ENCODE measurements at regions not wholly inside any gene's neighbourhood (a gene's known extent, or its start where the extent isn't known, plus 50 kb on each side); places are given as distances from the start of the nearest gene placed in this dataset.

DNA sequence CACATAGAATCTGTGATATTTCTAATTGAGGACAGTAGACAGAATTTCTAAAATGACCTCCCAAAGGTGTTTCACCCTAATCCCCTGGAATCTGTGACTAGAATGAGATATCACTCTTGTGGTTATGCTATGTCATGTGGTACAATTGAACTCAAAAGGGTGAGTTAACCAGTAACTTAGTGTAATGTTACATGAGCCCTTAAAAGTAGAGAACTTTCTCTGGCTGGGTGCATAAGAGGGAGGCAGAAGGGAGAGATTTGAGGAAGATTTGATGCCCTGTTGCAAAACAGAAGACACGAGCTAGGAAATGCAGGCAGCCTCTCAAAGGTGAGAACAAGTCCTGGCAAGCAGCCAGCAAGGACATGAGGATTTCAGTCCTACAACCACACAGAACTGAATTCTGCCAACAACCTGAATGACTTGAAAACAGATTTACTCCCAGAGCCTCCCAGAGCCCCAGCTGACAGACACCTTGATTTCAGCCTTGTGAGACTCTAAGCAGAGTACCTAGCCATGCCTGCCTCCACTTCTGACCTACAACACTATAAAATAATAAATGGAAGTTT is 160.3 kb downstream of the MTHFS start:
- no peak overlapping the region for H2BK20ac ChIP-seq (ENCODE audit: low read depth, low read length, poor library complexity, severe bottlenecking)
- H3K9ac ChIP-seq (ENCODE audit: extremely low read depth, insufficient read length, low read length) = no peak overlapping the region
- H3K56ac ChIP-seq (ENCODE audit: insufficient read length, low read depth, low read length) = no peak overlapping the region
- H3K4me1 ChIP-seq (ENCODE audit: insufficient read depth, low read length) = no peaks in the 10 kb centered on the region
- no peaks in the 10 kb centered on the region for H3K79me1 ChIP-seq (ENCODE audit: insufficient read depth, low read depth, low read length, poor library complexity, severe bottlenecking)
- no peak overlapping the region for H3K14ac ChIP-seq (ENCODE audit: insufficient read depth, low read length)
- no peak overlapping the region for H3K27ac ChIP-seq (ENCODE audit: insufficient read length, low read depth, low read length)
- H3K9me3 ChIP-seq (ENCODE audit: control insufficient read depth, low read depth, low read length) = no peaks in the 10 kb centered on the region
- no peaks in the 10 kb centered on the region for H3K27me3 ChIP-seq (ENCODE audit: insufficient read depth, low read length)
- Mint-ChIP-seq H3K27ac (no peak overlapping the region), H3K4me1 (peaks cover 0 to 7% of the 10 kb centered on the region in 2 experiments; a peak in 1 of 4 replicates), H3K36me3 (ENCODE audit: insufficient read depth in 1 of 3, low read depth in 3 of 3) (no peaks in the 10 kb centered on the region), H3K4me3 (no peak overlapping the region), H3K9me3 (no peaks in the 10 kb centered on the region), H3K27me3 (ENCODE audit: low read depth) (peaks cover 3% of the 10 kb centered on the region)
- no peak overlapping the region for H4K5ac ChIP-seq (ENCODE audit: insufficient read length, low read depth, low read length)
- no peak overlapping the region for H3K23ac ChIP-seq (ENCODE audit: insufficient read length, low read depth, low read length)
- H2BK120ac ChIP-seq (ENCODE audit: low read depth, low read length, poor library complexity, severe bottlenecking) = no peak overlapping the region
- H2BK12ac ChIP-seq (ENCODE audit: insufficient read length, low read depth, low read length) = no peak overlapping the region
- H2AK5ac ChIP-seq (ENCODE audit: insufficient read length, low read length) = no peak overlapping the region
- no peak overlapping the region for H4K8ac ChIP-seq (replicated peaks; ENCODE audit: insufficient read length, low read depth, low read length)
- no peak overlapping the region for H2BK15ac ChIP-seq (ENCODE audit: low read depth, low read length)
- H4K91ac ChIP-seq (ENCODE audit: insufficient read length, low read depth, low read length) = no peak overlapping the region
- no peak for DNase-seq
- H4K20me1 ChIP-seq (ENCODE audit: control insufficient read depth, insufficient read depth, insufficient read length) = no peaks in the 10 kb centered on the region
- H3K4ac ChIP-seq (ENCODE audit: low read depth, low read length) = no peak overlapping the region
- no peaks in the 10 kb centered on the region for H3K23me2 ChIP-seq (ENCODE audit: insufficient read length, low read depth, low read length, poor library complexity, severe bottlenecking)
- TF ChIP-seq, protein P1, sequence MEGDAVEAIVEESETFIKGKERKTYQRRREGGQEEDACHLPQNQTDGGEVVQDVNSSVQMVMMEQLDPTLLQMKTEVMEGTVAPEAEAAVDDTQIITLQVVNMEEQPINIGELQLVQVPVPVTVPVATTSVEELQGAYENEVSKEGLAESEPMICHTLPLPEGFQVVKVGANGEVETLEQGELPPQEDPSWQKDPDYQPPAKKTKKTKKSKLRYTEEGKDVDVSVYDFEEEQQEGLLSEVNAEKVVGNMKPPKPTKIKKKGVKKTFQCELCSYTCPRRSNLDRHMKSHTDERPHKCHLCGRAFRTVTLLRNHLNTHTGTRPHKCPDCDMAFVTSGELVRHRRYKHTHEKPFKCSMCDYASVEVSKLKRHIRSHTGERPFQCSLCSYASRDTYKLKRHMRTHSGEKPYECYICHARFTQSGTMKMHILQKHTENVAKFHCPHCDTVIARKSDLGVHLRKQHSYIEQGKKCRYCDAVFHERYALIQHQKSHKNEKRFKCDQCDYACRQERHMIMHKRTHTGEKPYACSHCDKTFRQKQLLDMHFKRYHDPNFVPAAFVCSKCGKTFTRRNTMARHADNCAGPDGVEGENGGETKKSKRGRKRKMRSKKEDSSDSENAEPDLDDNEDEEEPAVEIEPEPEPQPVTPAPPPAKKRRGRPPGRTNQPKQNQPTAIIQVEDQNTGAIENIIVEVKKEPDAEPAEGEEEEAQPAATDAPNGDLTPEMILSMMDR (conservative IDR thresholded peaks at IDR 0.05) = no peak
- no peak overlapping the region for H3K4me2 ChIP-seq (ENCODE audit: insufficient read depth, insufficient read length, low read length)
- no peak overlapping the region for H3K18ac ChIP-seq (ENCODE audit: insufficient read length, low read depth, low read length)
- no peak overlapping the region for H3T11ph ChIP-seq (ENCODE audit: low read length)
- no peak overlapping the region for H2AFZ ChIP-seq (ENCODE audit: low read length)
- no CpG with 5 or more reads among the region's 1 CpG for WGBS (ENCODE audit: extremely low coverage, insufficient read length, low lambda C conversion rate)
- H2BK5ac ChIP-seq (ENCODE audit: insufficient read length, low read length) = no peak overlapping the region
- no peaks in the 10 kb centered on the region for H3K79me2 ChIP-seq (ENCODE audit: insufficient read depth, low read length)
